GM18519 (cell line): ENCODE measurements at regions not wholly inside any gene's neighbourhood (a gene's known extent, or its start where the extent isn't known, plus 50 kb on each side); places are given as distances from the start of the nearest gene placed in this dataset.

ENCODE experiments used
- ATAC-seq: cut with Tn5 transposase; IDR thresholded peaks from one replicate; pipeline ENCODE4 v1.9.1; 2021; ENCODE audit warnings: mild to moderate bottlenecking, moderate library complexity; ENCODE audit not compliant: unreplicated experiment, low FRiP score

GRCh38 chr11:29373725-29374124 is 643.1 kb downstream of the KCNA4 start:
- ATAC-seq: no peak

- no peak for ATAC-seq
These were observed 648.7 kb downstream of the KCNA4 start for GRCh38 chr11:29368126-29368525.

DNA sequence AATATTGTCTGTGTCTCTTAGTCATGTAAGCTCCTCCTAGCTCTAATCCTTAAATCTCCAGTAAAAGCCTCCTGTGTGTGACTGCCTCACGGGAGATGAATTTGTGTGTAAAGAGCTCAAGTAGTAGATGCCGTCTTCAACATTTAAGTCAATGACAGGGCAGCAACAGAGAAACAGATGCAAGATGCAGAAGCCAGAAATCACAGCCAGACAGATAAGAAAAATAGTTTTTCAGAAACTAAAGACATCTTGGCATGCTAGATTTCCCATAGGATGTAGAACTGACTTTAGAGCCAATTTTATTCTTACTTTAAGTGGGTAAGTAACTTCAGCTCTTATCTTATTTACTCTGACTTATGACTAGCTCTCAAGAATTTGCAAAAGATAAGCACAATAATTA is 652.8 kb downstream of the KCNA4 start:
- no peak for ATAC-seq

DNA sequence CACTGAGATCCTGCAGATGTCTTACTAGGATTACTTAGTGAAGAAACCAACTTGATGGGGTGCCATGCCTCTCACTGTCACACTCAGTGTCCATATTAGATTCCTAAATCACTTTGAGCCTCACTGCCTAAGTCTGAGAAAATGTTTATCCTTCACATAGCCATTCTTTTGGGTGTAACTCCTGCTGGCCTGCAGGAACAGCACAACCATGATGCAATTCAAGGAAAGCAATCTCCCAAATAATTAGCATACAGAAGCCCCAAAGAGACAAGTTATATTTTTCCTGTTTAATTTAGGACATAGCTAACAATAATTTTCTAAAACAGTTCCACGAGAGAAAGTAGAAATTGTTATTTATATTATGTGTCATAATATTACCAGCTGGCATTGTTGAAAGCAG is 655.5 kb downstream of the KCNA4 start:
- ATAC-seq: no peak

DNA sequence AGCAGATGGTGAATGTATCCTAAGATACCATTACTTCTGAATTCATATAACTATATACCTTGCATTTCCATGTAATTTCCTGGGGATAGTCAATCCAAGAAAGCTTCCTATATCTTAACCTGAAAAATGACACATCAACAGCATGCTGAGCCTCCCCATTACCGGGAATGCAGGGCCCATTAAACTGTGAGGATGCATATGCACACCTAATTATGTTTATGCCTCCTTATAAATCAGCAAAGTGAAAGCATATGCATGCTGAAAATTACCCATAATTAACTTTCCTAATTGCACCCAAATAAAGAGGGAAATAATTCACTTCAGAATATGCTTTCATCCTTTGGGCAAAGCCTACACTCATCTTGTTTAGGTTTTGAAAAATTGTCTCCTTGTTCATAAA is 663.0 kb downstream of the KCNA4 start:
- ATAC-seq: no peak

- no peak for ATAC-seq
These were observed 664.5 kb downstream of the KCNA4 start for GRCh38 chr11:29352273-29352795.

GRCh38 chr11:29351301-29351873 is 665.4 kb downstream of the KCNA4 start:
- ATAC-seq: no peak

DNA sequence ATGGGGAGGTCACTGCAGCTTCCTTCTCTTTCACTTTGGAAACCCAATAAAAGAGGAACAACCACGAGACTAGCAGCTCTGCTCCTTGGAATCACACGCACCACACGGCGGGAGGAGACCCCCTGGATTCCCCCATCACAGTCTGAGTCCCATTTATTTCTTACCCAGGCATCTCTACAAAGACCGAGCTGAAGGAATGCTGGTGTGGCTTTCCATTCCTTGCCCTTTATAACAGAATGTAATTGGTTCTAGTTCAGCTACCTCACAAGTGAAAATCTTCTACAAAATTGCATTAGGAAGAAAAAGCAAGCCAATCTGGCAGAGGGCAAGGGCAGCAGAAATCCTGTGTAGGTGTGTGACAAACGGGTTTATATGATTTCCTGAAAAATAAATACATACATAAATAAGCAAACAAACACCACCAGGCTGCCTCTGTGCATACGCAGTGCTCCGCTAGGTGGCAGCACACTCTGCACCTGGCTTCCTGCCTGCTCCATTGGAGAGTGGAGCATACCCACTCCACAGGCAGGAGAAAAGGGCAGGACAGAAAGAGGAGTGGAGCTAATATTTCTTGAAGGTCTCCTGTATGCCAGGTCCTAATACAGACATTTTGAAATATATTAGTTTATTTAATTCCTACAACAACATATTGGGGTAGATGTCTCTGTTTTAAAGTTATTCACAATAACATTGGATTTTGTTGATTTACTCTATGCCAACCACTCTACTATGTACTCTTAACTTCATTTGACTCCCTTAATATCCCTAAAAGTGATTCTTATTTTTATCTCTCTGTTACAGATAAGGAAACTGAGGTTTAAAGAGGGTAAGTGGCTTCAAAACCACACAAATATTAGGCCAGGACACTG is 673.1 kb downstream of the KCNA4 start:
- ATAC-seq: peak; percentile 98

DNA sequence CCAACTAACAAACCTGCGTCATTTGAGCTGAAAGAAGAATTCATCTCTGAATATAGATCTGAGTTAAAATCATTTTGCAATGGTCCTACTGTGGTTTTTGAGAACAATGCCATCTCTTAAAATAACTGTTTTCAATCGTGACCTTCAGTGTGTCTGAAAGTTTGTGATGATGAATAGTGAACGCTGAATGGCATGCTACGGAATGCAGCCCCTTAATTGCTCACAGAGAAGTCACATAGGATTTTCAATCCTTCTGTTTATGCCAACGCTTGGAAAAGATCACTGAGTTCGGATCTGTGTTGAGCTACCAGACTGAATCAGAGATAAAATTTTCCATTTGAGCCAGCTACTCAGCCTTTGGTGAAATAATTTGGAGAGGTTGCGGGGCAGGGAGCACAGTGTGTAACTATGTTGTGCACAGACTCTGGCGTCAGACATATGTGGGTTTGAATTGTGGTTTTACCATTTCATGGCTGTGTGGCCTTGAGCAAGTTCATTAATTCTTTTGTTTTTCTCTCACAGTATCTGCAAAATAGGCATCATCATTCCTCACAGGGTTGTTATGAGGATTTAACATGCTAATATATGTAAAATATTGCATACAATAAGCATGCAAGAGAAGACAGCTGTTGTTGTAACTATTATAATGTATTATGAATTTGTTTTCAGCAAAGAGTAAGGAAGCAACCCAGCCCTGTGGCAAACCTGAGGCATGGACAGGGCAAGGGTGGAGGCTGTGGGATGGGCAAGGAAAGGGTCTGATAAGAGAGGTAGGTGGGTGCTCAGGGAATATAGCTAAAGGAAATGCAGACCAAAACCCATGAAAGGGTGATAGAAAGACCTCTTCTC is 679.9 kb downstream of the KCNA4 start:
- ATAC-seq: no peak

DNA sequence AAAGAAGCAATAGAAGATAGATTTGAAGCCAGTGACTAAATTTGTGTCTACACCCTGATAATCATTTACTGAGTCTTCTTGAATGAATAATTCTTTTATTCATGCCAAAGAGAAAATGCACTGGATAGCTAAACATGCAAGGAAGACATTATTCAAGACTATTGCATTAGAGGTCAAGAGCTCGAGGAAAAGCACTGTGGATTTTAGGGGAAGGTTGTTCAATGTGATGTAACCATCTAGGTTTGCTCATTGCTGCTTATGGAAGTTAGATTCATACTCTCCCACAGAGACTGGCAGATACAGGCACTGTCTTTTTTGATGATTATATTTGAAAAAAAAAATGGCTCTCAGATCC is 682.1 kb downstream of the KCNA4 start:
- no peak for ATAC-seq

GRCh38 chr11:29333993-29334775 is 682.6 kb downstream of the KCNA4 start:
- peak; percentile 92 for ATAC-seq

DNA sequence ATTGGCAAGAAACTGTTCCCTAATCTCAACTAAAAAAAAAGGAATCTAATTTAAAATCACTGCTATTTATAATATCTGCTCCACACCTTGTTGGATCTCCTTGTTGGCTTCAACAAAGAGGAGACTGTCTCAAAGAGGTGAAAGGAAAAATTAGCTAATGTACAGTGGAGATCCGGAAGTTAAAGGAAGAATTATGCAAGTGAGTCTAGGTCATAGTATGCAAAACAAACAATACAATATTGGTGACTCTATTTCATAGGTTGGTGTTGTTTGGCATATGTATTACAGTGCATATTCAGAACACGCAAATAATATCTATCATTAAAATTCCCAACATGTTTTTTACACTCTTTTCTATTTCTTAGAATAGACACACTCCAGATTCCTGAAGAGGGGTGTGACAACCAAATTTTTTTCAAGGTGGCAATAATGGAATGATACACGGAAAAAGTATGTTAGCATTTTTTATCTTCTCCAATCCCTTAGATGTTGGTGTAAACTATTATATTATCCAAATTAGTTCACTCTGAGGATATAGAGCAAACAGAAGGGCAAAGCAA is 685.3 kb downstream of the KCNA4 start:
- no peak for ATAC-seq

DNA sequence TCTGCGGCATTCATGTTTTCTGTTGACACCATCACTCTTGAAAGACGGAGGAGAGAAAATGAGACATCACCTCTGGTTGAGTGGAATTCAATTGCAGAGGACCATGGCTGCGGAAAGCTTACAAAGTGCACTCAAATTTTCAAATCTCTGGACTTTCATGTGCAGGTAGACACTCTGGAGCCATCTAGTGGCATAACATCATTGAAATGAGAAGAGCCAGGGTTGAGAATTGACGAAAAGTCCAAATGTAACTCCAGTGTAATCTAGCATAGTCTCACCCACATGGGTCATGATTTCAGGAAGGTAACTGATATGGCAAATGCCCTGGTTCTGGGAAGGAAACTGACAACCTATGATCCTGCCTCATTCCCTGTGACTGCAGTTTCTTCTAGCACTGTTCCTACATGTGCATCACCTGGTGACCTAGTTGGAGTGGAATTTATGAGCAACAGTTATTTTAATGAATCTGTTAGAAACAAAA is 687.8 kb downstream of the KCNA4 start:
- no peak for ATAC-seq

DNA sequence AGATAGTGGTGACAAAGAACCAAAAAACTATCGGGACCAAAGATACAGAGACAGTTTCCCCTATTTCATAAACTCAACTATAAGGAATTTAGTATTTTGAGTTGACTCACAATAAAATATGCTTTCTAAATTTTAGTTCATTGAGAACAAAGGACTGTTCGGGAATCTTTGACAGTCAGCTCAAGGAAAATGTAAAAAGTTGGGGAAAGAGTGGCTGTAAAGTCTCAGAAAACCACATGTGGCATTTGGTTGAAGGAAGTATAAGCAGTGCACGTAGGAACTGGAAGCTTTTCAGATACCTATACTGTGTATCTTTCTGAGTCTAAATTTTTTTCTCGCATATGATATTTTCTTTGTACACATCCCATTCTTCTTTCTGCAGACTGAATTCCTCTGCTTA is 688.9 kb downstream of the KCNA4 start:
- no peak for ATAC-seq

GRCh38 chr11:29326757-29327156 is 690.1 kb downstream of the KCNA4 start:
- no peak for ATAC-seq

DNA sequence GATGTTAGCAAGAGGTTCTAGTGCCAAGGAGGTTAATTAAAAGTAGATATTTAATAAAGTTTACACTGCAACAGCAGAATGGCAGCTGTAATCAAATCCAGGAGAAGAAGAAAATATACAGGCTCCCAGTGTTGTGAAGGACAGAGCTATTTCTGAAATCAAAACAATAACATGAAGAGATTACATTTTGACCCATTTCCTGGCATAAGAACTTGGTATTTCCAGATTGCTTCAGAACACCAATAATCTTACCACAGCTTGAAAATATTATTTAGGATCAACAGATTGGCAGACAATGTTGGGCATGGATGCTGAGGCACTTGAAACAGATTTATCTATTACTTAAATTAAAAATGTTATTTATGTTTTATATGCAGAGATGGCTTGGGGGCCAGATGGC is 692.5 kb downstream of the KCNA4 start:
- no peak for ATAC-seq

DNA sequence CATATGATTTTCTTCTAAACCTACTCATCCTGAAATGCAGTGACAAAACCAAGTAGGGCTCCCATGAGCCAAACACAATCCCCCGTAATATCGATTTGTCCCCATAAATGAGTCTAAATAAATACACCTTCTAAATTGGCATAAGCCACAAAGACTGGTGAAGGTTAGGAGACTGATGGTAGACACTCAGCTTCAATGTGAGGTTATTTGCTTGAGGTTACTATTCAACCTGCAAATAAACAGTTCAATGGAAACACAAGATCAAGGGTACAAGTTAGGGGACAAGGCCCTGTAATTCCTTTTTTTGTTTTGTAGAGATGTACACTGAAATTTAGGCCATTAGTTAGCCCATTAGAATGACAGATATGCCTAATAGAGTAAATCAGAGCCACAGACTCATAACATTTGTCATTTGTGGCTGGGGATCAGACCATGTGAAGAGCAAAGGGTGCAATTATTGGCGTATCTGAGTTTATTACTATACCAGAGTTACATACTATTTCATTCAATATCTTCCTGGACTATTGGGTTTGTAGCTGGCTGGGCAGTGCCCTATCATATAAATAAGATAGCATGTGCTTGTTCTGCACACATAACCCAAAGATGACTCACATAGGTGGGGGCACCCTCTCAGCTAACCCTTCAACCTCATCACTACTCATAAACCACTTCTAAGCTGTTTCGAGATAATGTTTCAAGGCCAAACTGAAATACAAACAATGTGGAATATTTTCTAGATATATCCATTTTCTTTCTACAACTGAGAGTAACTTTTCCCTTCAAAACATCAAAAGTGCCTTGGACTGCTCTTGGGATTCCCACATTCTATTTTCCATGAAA is 695.3 kb downstream of the KCNA4 start:
- no peak for ATAC-seq

GRCh38 chr11:29320196-29320595 is 696.6 kb downstream of the KCNA4 start:
- ATAC-seq: no peak

DNA sequence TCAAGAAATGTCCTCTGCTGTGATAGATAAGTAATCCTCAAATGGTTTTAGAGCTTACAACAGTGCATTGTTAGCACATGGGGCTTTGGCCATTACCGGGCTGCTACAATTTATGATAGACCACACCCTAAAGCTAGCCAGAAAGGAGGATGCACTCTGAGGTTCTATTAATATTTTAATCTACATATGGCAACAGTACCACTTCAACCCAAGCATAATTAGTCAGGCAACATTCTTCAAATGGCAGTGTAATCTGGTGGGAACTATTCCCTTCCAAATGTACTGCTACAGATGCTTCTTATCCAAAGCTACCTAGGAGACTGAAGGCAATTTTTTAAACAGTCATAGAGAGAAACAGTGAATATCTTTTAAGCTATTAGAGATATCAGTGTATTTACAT is 697.6 kb downstream of the KCNA4 start:
- ATAC-seq: no peak
